ENCODE measurements at regions not wholly inside any gene's neighbourhood (a gene's known extent, or its start where the extent isn't known, plus 50 kb on each side); places are given as distances from the start of the nearest gene placed in this dataset.

DNA sequence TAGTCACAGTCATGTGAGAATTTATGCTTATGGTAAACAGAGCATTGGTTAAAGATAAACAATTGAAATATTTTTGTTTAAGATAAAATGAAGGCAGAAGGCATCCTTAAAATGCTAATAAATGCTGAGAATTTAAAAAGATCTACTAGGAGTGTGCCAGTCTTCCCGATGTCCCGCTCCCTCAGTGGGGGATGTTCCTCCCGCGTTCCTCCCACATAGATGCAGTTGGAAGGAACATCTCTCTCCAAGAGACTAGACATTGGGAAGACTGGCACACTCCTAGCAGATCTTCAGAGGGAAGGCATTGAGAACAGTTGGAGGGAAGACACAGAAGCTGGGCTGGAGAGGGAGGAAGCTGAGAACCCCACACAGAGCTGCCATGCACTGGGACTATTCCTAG is 203.3 kb downstream of the EDN1 start:
- no peak overlapping the region for H3K4me3 Mint-ChIP-seq (ENCODE audit: unreplicated experiment)
- H3K36me3 ChIP-seq (ENCODE audit: control insufficient read depth, insufficient read depth, low read length): no peaks in the 10 kb centered on the region; the same call in 1 of the 2 replicates
- H3K27me3 ChIP-seq (replicated peaks; ENCODE audit: control insufficient read depth, insufficient read depth, low read length): no peaks in the 10 kb centered on the region
- H3K36me3 Mint-ChIP-seq (ENCODE audit: insufficient read depth, unreplicated experiment): no peaks in the 10 kb centered on the region
- no peak overlapping the region for H3K4me3 ChIP-seq (ENCODE audit: low read depth, low read length)
- H3K4me1 ChIP-seq: peaks cover 9% of the 10 kb centered on the region; the same call in 1 of the 2 replicates
- no peak for TF ChIP-seq CTCF (IDR thresholded peaks at IDR 0.05; ENCODE audit: insufficient read depth in 1 of 2, low read depth in 1 of 2, low read length in 1 of 2, severe bottlenecking in 1 of 2, unreplicated experiment in 1 of 2)
- no peaks in the 10 kb centered on the region for H3K4me1 Mint-ChIP-seq (ENCODE audit: low read depth, unreplicated experiment)
- no peak overlapping the region for H3K27ac Mint-ChIP-seq (ENCODE audit: unreplicated experiment)
- ChIA-PET POLR2A (interaction anchor here (0.7 kb wide), 1 partner anchor 124 kb away, joined by 13 read pairs; no protein-coding TSS in a partner anchor), CTCF (interaction anchor here (0.7 kb wide), 1 partner anchor 204 kb away, joined by 3 read pairs; no protein-coding TSS in a partner anchor)
- intact Hi-C loops (cut with micrococcal nuclease; ENCODE audit: unreplicated experiment): no loop called here
- no peak for DNase-seq
- no peaks in the 10 kb centered on the region for H3K27me3 Mint-ChIP-seq (ENCODE audit: insufficient read depth, unreplicated experiment)
- BruUV-seq (replicated peaks): no TSS peak
- H3K9me3 Mint-ChIP-seq (ENCODE audit: unreplicated experiment): peaks cover 15% of the 10 kb centered on the region
- peaks cover 4% of the 10 kb centered on the region; the same call in 1 of the 2 replicates for H3K9me3 ChIP-seq

DNA sequence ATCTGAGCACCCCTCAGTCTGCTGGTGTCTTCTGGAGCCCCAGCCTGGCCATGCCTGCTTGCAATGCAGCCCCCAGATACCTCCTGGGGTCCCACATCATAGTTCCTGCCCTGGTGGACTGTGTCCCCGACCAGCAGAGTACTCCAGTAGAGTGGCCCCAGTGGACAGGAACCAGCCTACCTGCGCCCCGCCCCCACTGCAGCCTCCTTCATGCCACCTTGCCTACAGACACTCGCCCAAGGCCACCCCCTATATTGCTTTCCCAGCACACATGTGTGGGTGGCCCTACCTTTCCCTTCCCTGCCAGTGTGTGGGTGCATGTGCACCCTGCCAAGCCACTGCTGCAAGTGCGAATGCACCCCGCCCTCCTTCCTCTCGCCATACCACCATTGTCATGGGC is 204.0 kb downstream of the EDN1 start:
- Histone ChIP-seq H3K9me3 (peaks cover 9% of the 10 kb centered on the region; the same call in 1 of the 2 replicates), H3K27me3 (replicated peaks; ENCODE audit: control insufficient read depth, insufficient read depth, low read length) (no peaks in the 10 kb centered on the region), H3K36me3 (ENCODE audit: control insufficient read depth, insufficient read depth, low read length) (no peaks in the 10 kb centered on the region; the same call in 1 of the 2 replicates), H3K4me1 (peaks cover 9% of the 10 kb centered on the region; the same call in 1 of the 2 replicates), H3K4me3 (ENCODE audit: low read depth, low read length) (no peak overlapping the region)
- intact Hi-C loops (cut with micrococcal nuclease; ENCODE audit: unreplicated experiment): no loop called here
- CTCF ChIA-PET: no interaction called here
- Mint-ChIP-seq H3K27me3 (ENCODE audit: insufficient read depth, unreplicated experiment) (no peaks in the 10 kb centered on the region), H3K4me3 (ENCODE audit: unreplicated experiment) (no peak overlapping the region), H3K4me1 (ENCODE audit: low read depth, unreplicated experiment) (no peaks in the 10 kb centered on the region), H3K27ac (ENCODE audit: unreplicated experiment) (no peak overlapping the region), H3K9me3 (ENCODE audit: unreplicated experiment) (peaks cover 9% of the 10 kb centered on the region), H3K36me3 (ENCODE audit: insufficient read depth, unreplicated experiment) (no peaks in the 10 kb centered on the region)
- DNase-seq: no peak
- POLR2A ChIA-PET: no interaction called here
- BruUV-seq (replicated peaks): no TSS peak
- no peak for TF ChIP-seq CTCF (IDR thresholded peaks at IDR 0.05; ENCODE audit: insufficient read depth in 1 of 2, low read depth in 1 of 2, low read length in 1 of 2, severe bottlenecking in 1 of 2, unreplicated experiment in 1 of 2)

DNA sequence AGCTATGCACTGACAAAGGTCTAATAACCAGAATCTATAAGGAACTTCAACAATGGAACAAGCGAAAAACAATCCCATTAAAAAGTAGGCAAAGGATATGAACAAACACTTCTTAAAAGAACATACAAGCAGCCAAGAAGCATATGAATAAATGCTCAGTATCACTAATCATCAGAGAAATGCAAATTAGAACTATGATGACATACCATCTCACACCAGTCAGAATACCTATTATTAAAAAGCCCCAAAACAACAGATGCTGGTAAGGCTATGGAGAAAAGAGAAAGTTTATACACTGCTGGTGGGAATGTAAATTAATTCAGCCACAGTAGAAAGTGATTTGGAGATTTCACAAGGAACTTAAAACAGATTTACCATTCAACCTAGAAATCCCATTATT is 211.8 kb downstream of the EDN1 start:
- CTCF ChIA-PET: no interaction called here
- Mint-ChIP-seq H3K4me3 (ENCODE audit: unreplicated experiment) (no peak overlapping the region), H3K9me3 (ENCODE audit: unreplicated experiment) (no peaks in the 10 kb centered on the region), H3K36me3 (ENCODE audit: insufficient read depth, unreplicated experiment) (no peaks in the 10 kb centered on the region), H3K27ac (ENCODE audit: unreplicated experiment) (no peak overlapping the region), H3K4me1 (ENCODE audit: low read depth, unreplicated experiment) (peaks cover 7% of the 10 kb centered on the region), H3K27me3 (ENCODE audit: insufficient read depth, unreplicated experiment) (no peaks in the 10 kb centered on the region)
- POLR2A ChIA-PET: no interaction called here
- H3K9me3 ChIP-seq: 0 out of 2 replicates have a peak, but pooled peaks cover 6% of the 10 kb centered on the region
- DNase-seq: no peak
- no peaks in the 10 kb centered on the region for H3K36me3 ChIP-seq (ENCODE audit: control insufficient read depth, insufficient read depth, low read length)
- no peaks in the 10 kb centered on the region for H3K4me1 ChIP-seq
- no peak overlapping the region for H3K4me3 ChIP-seq (ENCODE audit: low read depth, low read length)
- TF ChIP-seq CTCF (IDR thresholded peaks at IDR 0.05; ENCODE audit: insufficient read depth in 1 of 2, low read depth in 1 of 2, low read length in 1 of 2, severe bottlenecking in 1 of 2, unreplicated experiment in 1 of 2): no peak
- no TSS peak for BruUV-seq (replicated peaks)
- H3K27me3 ChIP-seq (replicated peaks; ENCODE audit: control insufficient read depth, insufficient read depth, low read length): no peaks in the 10 kb centered on the region
- intact Hi-C loops (cut with micrococcal nuclease; ENCODE audit: unreplicated experiment): loop anchor here (5.0 kb wide), 1 partner anchor 100 kb away; no protein-coding TSS in a partner anchor
